ENCODE measurements at regions not wholly inside any gene's neighbourhood (a gene's known extent, or its start where the extent isn't known, plus 50 kb on each side); places are given as distances from the start of the nearest gene placed in this dataset.

DNA sequence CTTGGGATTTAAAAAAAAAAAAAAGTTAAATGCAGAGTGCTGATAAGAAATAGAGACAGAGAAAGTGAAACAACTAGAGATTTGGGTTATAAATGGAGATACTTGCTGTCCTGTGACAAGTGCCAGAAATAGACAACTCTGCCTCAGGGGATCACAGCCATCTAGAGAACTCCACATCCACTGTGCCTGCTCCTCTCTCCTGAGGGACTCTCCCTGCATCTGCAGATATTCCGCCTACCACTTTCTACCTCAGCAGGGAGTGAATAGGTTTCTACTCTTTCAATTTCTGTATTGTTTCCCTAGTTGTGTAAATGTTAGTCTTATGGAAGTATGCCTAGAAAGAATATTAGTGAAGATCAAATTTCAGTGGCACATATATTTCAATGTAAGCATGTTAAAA is 307.2 kb downstream of the HTR1A start:
- TF ChIP-seq, protein P1, sequence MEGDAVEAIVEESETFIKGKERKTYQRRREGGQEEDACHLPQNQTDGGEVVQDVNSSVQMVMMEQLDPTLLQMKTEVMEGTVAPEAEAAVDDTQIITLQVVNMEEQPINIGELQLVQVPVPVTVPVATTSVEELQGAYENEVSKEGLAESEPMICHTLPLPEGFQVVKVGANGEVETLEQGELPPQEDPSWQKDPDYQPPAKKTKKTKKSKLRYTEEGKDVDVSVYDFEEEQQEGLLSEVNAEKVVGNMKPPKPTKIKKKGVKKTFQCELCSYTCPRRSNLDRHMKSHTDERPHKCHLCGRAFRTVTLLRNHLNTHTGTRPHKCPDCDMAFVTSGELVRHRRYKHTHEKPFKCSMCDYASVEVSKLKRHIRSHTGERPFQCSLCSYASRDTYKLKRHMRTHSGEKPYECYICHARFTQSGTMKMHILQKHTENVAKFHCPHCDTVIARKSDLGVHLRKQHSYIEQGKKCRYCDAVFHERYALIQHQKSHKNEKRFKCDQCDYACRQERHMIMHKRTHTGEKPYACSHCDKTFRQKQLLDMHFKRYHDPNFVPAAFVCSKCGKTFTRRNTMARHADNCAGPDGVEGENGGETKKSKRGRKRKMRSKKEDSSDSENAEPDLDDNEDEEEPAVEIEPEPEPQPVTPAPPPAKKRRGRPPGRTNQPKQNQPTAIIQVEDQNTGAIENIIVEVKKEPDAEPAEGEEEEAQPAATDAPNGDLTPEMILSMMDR (conservative IDR thresholded peaks at IDR 0.05; ENCODE audit: low read depth, low read length) = no peak
- no peak overlapping the region for H3K4me3 ChIP-seq (ENCODE audit: low read depth, low read length)
- DNase-seq (ENCODE audit: low read depth) = no peak

DNA sequence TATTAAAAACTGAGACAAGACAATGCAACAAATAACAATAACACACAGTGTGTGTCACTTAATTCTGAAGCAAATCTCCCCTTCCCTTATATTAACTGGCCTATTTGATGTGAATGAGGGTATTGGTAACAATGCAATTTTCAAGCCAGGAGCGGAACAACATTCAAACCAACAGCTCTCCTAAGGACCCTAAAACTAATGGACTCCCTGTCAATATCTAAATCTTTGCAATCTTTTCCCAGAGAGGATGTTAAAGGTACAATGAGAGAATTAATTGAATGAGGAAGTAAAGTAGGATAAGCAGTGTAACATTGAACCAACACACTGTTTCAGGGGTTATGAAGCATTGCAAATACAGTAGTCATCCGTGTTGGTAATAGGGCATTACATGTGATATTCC is 311.7 kb downstream of the HTR1A start:
- TF ChIP-seq, protein P1 (conservative IDR thresholded peaks at IDR 0.05; ENCODE audit: low read depth, low read length) = no peak
- H3K4me3 ChIP-seq (ENCODE audit: low read depth, low read length) = no peak overlapping the region
- no peak for DNase-seq (ENCODE audit: low read depth)

DNA sequence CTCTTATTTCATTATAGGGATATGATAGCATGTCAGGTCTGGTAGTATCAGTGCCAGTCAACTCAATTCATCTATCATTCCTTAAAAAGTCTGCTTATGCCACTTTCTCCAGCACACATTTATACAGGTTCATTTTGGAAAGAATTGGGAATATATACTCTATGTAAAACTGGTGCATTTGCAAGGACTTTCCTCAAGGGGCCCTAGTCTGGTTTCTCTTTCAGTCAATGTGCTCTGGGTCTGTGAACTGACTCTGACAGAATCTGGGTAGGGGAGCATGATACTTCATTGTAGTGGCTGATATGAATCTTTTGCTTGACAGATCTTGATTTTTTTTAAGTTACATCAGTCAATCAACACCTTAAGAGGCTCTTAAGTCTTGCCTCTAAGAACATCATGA is 313.9 kb downstream of the HTR1A start:
- no peak for DNase-seq (ENCODE audit: low read depth)
- TF ChIP-seq, protein P1 (conservative IDR thresholded peaks at IDR 0.05; ENCODE audit: low read depth, low read length) = no peak
- no peak overlapping the region for H3K4me3 ChIP-seq (ENCODE audit: low read depth, low read length)

DNA sequence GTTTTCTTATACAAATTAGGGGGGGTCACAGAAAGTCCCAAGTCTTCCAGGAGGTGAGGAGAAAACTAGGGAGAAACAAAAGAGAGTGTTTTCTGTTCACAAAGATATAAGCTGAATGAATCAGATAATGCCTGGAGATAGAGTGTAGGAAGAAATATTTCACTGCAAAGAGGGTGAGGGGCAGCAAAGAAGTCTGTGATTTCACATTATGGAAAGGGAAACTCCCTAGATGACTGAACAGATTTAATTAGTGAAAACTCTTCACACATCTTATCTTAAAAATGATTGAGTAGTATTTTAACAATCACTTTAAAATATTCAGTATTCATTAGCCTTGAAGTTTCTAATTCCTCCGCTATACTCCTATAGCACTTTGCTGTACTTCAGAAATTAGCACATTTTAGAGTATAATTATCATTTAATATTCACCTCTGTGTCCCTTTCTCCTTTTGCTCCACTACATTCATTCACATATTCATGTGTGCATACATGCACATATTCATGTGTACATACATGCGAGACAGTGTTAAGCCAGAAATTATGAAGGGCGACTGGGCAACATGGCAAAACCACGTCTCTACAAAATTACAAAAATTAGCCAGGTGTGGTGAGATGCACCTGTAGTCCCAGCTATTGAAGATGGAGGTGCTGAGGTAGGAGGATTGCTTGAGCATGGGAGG is 332.2 kb downstream of the HTR1A start:
- no peak for DNase-seq (ENCODE audit: low read depth)
- TF ChIP-seq, protein P1 (conservative IDR thresholded peaks at IDR 0.05; ENCODE audit: low read depth, low read length) = no peak
- no peak overlapping the region for H3K4me3 ChIP-seq (ENCODE audit: low read depth, low read length)

DNA sequence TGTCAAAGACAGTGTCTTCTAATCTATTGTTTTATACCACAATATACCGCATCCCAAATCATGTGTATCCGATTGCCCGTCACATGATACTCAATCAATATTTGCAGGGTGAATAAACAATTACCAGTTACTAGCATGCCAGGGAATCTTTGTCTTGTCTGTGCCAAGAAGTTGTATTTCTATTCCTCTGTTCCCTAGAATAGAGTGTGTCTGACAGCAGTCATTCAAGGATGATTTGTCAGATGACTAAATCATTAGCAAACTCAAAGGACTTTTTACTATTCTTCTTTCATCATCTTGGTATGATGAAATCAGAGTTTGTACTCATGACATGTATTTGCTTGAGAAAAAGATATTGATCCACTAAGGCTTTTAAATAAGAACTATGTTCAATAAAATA is 348.8 kb downstream of the HTR1A start:
- H3K4me3 ChIP-seq (ENCODE audit: low read depth, low read length) = no peak overlapping the region
- DNase-seq (ENCODE audit: low read depth) = no peak
- TF ChIP-seq, protein P1 (conservative IDR thresholded peaks at IDR 0.05; ENCODE audit: low read depth, low read length) = no peak

DNA sequence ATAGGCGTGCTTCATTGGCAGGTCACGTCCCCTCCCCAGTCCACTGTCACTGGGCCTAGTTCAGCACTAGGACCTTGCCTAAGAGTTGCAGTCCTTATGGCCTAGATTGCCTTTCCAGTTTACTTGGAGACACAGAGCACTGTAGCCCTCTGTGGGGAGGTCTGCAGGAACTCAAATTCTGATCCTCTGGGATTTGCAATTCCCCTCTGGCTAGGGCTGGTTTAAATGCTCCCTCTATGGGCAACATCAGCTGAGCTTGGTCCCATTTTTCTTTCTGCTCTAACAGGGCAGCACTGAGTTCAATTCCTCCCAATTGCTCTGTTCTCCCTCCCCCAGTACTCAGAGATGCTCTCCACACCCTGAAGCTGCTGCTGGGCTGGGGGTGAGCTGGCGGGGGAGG is 358.2 kb downstream of the HTR1A start:
- no peak overlapping the region for H3K4me3 ChIP-seq (ENCODE audit: low read depth, low read length)
- no peak for DNase-seq (ENCODE audit: low read depth)
- TF ChIP-seq, protein P1 (conservative IDR thresholded peaks at IDR 0.05; ENCODE audit: low read depth, low read length) = no peak

DNA sequence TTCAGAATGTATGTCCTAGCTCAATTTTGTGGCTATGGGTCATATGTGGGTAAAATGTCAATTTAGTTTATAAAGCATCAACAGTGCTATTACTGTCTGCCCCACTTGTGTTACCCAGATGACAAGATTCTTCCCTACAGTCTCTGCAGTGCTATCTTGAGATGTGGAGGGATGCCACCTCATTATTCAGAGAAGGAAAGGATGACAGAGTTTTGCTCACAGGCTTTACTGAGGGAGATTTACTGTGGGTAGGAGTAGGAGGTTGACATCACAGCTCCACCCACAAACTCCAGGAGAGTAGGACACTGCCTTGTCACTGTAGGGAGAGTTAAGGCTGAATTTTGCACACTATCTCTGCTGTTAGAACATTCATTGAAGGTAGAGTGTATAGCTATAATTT is 359.3 kb downstream of the HTR1A start:
- H3K4me3 ChIP-seq (ENCODE audit: low read depth, low read length) = no peak overlapping the region
- TF ChIP-seq, protein P1 (conservative IDR thresholded peaks at IDR 0.05; ENCODE audit: low read depth, low read length) = no peak

More for the DNA sequence above, 359.3 kb downstream of the HTR1A start:
- DNase-seq (ENCODE audit: low read depth) = no peak

All from epithelial cell of proximal tubule (primary cell).